K562 (cell line): ENCODE measurements at regions not wholly inside any gene's neighbourhood (a gene's known extent, or its start where the extent isn't known, plus 50 kb on each side); places are given as distances from the start of the nearest gene placed in this dataset.

Experiments used
- CBFA2T3 ChIP-seq: fragments of 450-650 bp; IDR thresholded peaks from 2 replicates; pipeline ENCODE4 v1.6.1; 2017
- CTCF ChIP-seq, 3 experiments: IDR thresholded peaks in 2 of 3; conservative IDR thresholded peaks in 1 of 3; 2 replicates each; pipeline ENCODE4 v1.5.1; 2011 to 2012; ENCODE audit warnings: low read length in 3 of 3, mild to moderate bottlenecking in 3 of 3, control low read depth in 2 of 3, improper control_type of control experiment in 1 of 3, inconsistent platforms in 1 of 3, low read depth in 1 of 3, mixed read lengths in 1 of 3, moderate library complexity in 1 of 3; ENCODE audit not compliant: insufficient read depth in 2 of 3
- FOSL1 ChIP-seq: fragments of 200-800 bp; sonication (Bioruptor generic); conservative IDR thresholded peaks from 2 replicates; pipeline ENCODE4 v1.6.1; 2016; ENCODE audit warnings: missing genetic modification characterization, missing compliant biosample characterization
- JUN ChIP-seq, 2 experiments: sonication (generic) in 1 of 2; formaldehyde crosslinking in 1 of 2; IDR thresholded peaks; 2 replicates each; pipeline versions ENCODE4 v1.6.1 to v1.8.0; 2012 to 2022; ENCODE audit warnings: borderline replicate concordance in 2 of 2, mild to moderate bottlenecking in 2 of 2, improper control_type of control experiment in 1 of 2, low read depth in 1 of 2, low read length in 1 of 2, missing genetic modification reagents in 1 of 2
- MAZ ChIP-seq, 2 experiments: fragments of 450-650 bp in 1 of 2; sonication (generic) in 1 of 2; formaldehyde crosslinking; IDR thresholded peaks in 1 of 2; conservative IDR thresholded peaks in 1 of 2; 2 replicates each; pipeline versions ENCODE4 v1.4.0 to v1.5.0; 2020; ENCODE audit warnings: mild to moderate bottlenecking in 1 of 2, missing genetic modification reagents in 1 of 2
- PHTF2 ChIP-seq: fragments of 250-450 bp; sonication (Bioruptor Pico); IDR thresholded peaks from 2 replicates; pipeline ENCODE4 v1.5.0; 2021; ENCODE audit warnings: mild to moderate bottlenecking
- POLR2AphosphoS5 ChIP-seq: IDR thresholded peaks from 2 replicates; pipeline ENCODE4 v1.6.1; 2011; ENCODE audit warnings: mild to moderate bottlenecking, low read depth, low read length, moderate library complexity; ENCODE audit not compliant: control insufficient read depth, insufficient read depth
- SP1 ChIP-seq: sonication (generic); formaldehyde crosslinking; IDR thresholded peaks from 2 replicates; pipeline ENCODE4 v1.8.1; 2022; ENCODE audit warnings: mild to moderate bottlenecking, missing genetic modification reagents
- SPI1 ChIP-seq: IDR thresholded peaks from 2 replicates; pipeline ENCODE4 v1.6.1; 2011; ENCODE audit warnings: low read depth, low read length, control low read depth, borderline replicate concordance
- TF ChIP-seq, protein P1 (sequence below): fragments of 250-450 bp; sonication (Bioruptor Pico); IDR thresholded peaks from 2 replicates; pipeline ENCODE4 v1.5.0; 2020; ENCODE audit warnings: mild to moderate bottlenecking

- no peak for TF ChIP-seq FOSL1 (tag)
- no peak for TF ChIP-seq CTCF (IDR thresholded peaks at IDR 0.05 in 2 of 3, conservative IDR thresholded peaks at IDR 0.05 in 1 of 3; ENCODE audit: insufficient read depth in 2 of 3, low read depth in 1 of 3, low read length in 3 of 3)
- TF ChIP-seq POLR2AphosphoS5: no peak
- no peak for TF ChIP-seq PHTF2 (CRISPR knock-in tag)
- TF ChIP-seq CBFA2T3: no peak
- TF ChIP-seq SPI1: no peak
- TF ChIP-seq, protein P1, sequence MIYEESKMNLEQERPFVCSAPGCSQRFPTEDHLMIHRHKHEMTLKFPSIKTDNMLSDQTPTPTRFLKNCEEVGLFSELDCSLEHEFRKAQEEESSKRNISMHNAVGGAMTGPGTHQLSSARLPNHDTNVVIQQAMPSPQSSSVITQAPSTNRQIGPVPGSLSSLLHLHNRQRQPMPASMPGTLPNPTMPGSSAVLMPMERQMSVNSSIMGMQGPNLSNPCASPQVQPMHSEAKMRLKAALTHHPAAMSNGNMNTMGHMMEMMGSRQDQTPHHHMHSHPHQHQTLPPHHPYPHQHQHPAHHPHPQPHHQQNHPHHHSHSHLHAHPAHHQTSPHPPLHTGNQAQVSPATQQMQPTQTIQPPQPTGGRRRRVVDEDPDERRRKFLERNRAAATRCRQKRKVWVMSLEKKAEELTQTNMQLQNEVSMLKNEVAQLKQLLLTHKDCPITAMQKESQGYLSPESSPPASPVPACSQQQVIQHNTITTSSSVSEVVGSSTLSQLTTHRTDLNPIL (CRISPR knock-in tag): no peak
- no peak for TF ChIP-seq SP1
- no peak for TF ChIP-seq MAZ (CRISPR knock-in tag; conservative IDR thresholded peaks at IDR 0.05 in 1 of 2, IDR thresholded peaks at IDR 0.05 in 1 of 2)
- TF ChIP-seq JUN (IDR thresholded peaks at IDR 0.05; ENCODE audit: borderline replicate concordance, low read depth, low read length): no peak
- TF ChIP-seq JUN (CRISPR knock-in tag; IDR thresholded peaks at IDR 0.05; ENCODE audit: borderline replicate concordance): no peak
Observed at GRCh38 chr7:156218544-156219306, 406.5 kb upstream of the SHH start.
